ENCODE measurements at regions not wholly inside any gene's neighbourhood (a gene's known extent, or its start where the extent isn't known, plus 50 kb on each side); places are given as distances from the start of the nearest gene placed in this dataset.

- no peak for DNase-seq
- Mint-ChIP-seq H3K4me1 (ENCODE audit: low read depth, unreplicated experiment) (no peaks in the 10 kb centered on the region), H3K27ac (ENCODE audit: unreplicated experiment) (no peak overlapping the region), H3K27me3 (ENCODE audit: unreplicated experiment) (peaks cover 2% of the 10 kb centered on the region), H3K36me3 (ENCODE audit: unreplicated experiment) (no peaks in the 10 kb centered on the region), H3K9me3 (ENCODE audit: unreplicated experiment) (no peaks in the 10 kb centered on the region), H3K4me3 (ENCODE audit: unreplicated experiment) (no peak overlapping the region)
- no peak for TF ChIP-seq CTCF (IDR thresholded peaks at IDR 0.05; ENCODE audit: partially characterized antibody, unreplicated experiment)
Measured at GRCh38 chr1:94362466-94363058, 55.6 kb upstream of the ABCD3 start.

GRCh38 chr1:94358630-94359599 lies 59.3 kb upstream of the ABCD3 start:
- no peaks in the 10 kb centered on the region for H3K4me1 Mint-ChIP-seq (ENCODE audit: low read depth, unreplicated experiment)
- TF ChIP-seq CTCF (IDR thresholded peaks at IDR 0.05; ENCODE audit: partially characterized antibody, unreplicated experiment), result no peak
- H3K4me3 Mint-ChIP-seq (ENCODE audit: unreplicated experiment), result no peak overlapping the region
- no peaks in the 10 kb centered on the region for H3K36me3 Mint-ChIP-seq (ENCODE audit: unreplicated experiment)
- H3K9me3 Mint-ChIP-seq (ENCODE audit: unreplicated experiment), result no peaks in the 10 kb centered on the region
- no peak overlapping the region for H3K27ac Mint-ChIP-seq (ENCODE audit: unreplicated experiment)
- no peak for DNase-seq
- H3K27me3 Mint-ChIP-seq (ENCODE audit: unreplicated experiment), result peaks cover 2% of the 10 kb centered on the region

GRCh38 chr1:94357661-94358060 lies 60.5 kb upstream of the ABCD3 start:
- Mint-ChIP-seq H3K36me3 (ENCODE audit: unreplicated experiment) (no peaks in the 10 kb centered on the region), H3K4me1 (ENCODE audit: low read depth, unreplicated experiment) (no peaks in the 10 kb centered on the region), H3K4me3 (ENCODE audit: unreplicated experiment) (no peak overlapping the region), H3K27me3 (ENCODE audit: unreplicated experiment) (peaks cover 3% of the 10 kb centered on the region), H3K27ac (ENCODE audit: unreplicated experiment) (no peak overlapping the region), H3K9me3 (ENCODE audit: unreplicated experiment) (no peaks in the 10 kb centered on the region)
- no peak for TF ChIP-seq CTCF (IDR thresholded peaks at IDR 0.05; ENCODE audit: partially characterized antibody, unreplicated experiment)
- DNase-seq, result no peak

GRCh38 chr1:94355485-94355980 lies 62.7 kb upstream of the ABCD3 start:
- Mint-ChIP-seq H3K4me1 (ENCODE audit: low read depth, unreplicated experiment) (no peaks in the 10 kb centered on the region), H3K36me3 (ENCODE audit: unreplicated experiment) (no peaks in the 10 kb centered on the region), H3K9me3 (ENCODE audit: unreplicated experiment) (no peaks in the 10 kb centered on the region), H3K27ac (ENCODE audit: unreplicated experiment) (no peak overlapping the region), H3K4me3 (ENCODE audit: unreplicated experiment) (no peak overlapping the region), H3K27me3 (ENCODE audit: unreplicated experiment) (peaks cover 1% of the 10 kb centered on the region)
- no peak for DNase-seq
- TF ChIP-seq CTCF (IDR thresholded peaks at IDR 0.05; ENCODE audit: partially characterized antibody, unreplicated experiment), result no peak

GRCh38 chr1:94351481-94351880 lies 66.7 kb upstream of the ABCD3 start:
- Mint-ChIP-seq H3K4me1 (ENCODE audit: low read depth, unreplicated experiment) (no peaks in the 10 kb centered on the region), H3K36me3 (ENCODE audit: unreplicated experiment) (no peaks in the 10 kb centered on the region), H3K4me3 (ENCODE audit: unreplicated experiment) (no peak overlapping the region), H3K27ac (ENCODE audit: unreplicated experiment) (no peak overlapping the region), H3K27me3 (ENCODE audit: unreplicated experiment) (peaks cover 1% of the 10 kb centered on the region), H3K9me3 (ENCODE audit: unreplicated experiment) (no peaks in the 10 kb centered on the region)
- no peak for TF ChIP-seq CTCF (IDR thresholded peaks at IDR 0.05; ENCODE audit: partially characterized antibody, unreplicated experiment)
- no peak for DNase-seq

Data from glutamatergic neuron (in vitro differentiated cells).